Activated T-helper 1 cell treated with anti-CD3 and anti-CD28 coated beads, Interleukin-2, amount 50 U/mL, for 16 hours (primary cell): ENCODE measurements at regions not wholly inside any gene's neighbourhood (a gene's known extent, or its start where the extent isn't known, plus 50 kb on each side); places are given as distances from the start of the nearest gene placed in this dataset.
"Not testable (repeated sequence)": the region's sequence is repeated elsewhere in the genome, so short reads cannot be mapped to it uniquely, and the experiment has no call there.

Experiments
- DNase-seq, 2 donors: peaks; one replicate each; pipeline ENCODE4 v3.0.0-alpha.2; 2020; ENCODE audit warnings: low read depth in 1 of 2, low spot score in 1 of 2

DNA sequence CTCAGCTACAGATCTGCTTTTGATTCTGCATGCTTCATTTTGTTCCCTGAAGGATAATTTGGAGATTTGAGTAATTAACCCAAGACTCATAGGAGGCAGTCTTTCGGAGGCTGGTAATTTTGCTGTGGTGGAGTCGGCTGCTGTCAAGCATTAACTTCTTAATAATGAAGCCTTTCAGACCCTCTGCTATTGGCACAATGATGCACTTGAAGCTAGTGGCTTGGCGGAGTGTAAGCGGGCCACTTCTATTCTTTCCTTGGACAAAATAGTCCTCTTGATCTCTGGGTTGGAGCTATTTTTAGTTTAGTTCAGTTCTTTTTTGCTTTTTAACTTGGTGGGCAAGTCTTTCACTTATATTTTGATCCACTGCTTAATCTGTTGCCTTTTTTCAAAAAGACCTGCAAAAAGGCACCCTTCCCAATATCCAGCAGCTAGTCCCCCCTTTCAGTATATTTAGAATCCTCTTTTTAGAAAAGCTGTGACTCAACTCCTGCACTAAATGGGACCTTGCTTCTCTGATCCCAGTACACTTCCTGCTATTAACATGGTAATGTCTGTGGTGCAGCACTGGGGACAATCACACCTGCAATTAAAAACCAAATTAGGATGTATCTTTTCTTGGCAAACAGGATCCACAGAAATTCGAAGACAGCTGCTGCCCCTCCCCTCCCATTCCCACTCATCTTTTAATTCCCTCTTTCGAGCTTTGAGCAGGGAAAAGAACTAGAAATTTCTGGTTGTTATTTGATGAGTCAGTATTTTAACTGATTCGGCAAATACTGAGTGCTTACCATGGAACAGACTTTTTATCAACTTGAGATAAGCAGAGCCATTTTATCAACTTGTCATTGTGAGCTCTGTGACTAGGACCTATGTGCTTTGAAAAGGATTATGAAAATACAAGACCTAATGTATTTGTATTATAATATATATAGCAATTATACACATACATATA, 169.4 kb upstream of the ANKRD55 start:
- DNase-seq: no peak

- not testable (repeated sequence) for DNase-seq
These were observed 164.7 kb upstream of the ANKRD55 start for GRCh38 chr5:56397796-56398195.

DNA sequence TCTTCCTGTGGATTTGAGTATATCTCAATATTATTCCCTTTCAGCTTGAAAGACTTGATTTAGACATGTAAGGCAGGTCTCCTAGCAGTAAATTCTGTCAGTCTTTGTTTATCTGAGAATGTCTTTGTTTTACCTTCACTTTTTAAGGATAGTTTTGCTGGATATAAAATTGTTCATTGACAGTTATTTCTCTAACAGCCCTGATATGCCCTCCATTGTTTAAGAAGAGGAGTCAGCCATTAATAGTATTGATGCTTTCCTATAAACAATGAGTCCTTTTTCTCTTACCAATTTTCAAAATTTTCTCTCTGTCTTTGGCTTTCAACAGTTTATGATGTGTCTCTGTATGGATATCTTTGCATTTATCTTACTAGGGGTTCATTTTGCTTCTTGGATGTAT, 163.5 kb upstream of the ANKRD55 start:
- DNase-seq: no peak

GRCh38 chr5:56389261-56389660, 156.1 kb upstream of the ANKRD55 start:
- no peak for DNase-seq

- DNase-seq: no peak
These were observed 155.3 kb upstream of the ANKRD55 start for GRCh38 chr5:56388229-56388985.

- DNase-seq: no peak
These were observed 152.9 kb upstream of the ANKRD55 start for GRCh38 chr5:56386046-56386445.

- DNase-seq: no peak
These were observed 151.1 kb upstream of the ANKRD55 start for GRCh38 chr5:56384186-56384585.

DNA sequence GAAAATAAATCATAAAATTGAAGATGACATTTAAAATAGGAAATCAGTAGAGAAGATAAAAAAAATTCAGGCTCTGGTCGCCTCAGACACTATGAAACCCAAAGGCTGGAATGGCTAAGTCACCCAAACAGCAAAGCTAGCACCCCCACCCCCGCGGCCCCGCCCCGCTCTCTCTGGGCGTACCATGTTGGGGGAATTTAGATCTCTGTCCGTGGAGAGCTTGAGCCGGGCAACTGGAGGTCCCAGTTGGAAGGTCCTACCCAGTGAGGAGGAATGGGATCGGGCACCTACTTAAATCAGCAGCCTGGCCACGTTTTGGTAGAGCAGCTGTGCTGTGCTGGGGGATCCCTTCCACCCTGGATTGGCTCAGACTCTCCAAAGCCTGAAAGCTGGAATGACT, 150.6 kb upstream of the ANKRD55 start:
- DNase-seq: no peak

DNA sequence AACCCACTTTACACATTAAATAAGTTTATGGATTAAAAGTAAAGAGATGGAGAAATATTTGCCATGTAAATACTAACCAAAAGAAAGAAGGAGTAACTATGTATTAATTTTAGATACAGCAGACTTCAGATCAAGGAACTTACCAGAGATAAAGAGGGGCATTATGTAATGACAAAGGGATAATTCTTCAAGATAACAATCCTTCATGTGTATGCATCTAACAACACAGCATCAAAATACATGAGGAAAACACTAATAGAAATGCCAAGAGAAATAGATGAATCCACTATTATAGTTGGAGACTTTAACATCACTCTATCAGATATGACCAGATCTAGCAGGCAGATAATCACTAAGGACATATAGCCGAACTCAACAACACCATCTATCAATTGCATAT, 149.8 kb upstream of the ANKRD55 start:
- no peak for DNase-seq

- no peak for DNase-seq
These were observed 144.4 kb upstream of the ANKRD55 start for GRCh38 chr5:56377573-56377972.

DNA sequence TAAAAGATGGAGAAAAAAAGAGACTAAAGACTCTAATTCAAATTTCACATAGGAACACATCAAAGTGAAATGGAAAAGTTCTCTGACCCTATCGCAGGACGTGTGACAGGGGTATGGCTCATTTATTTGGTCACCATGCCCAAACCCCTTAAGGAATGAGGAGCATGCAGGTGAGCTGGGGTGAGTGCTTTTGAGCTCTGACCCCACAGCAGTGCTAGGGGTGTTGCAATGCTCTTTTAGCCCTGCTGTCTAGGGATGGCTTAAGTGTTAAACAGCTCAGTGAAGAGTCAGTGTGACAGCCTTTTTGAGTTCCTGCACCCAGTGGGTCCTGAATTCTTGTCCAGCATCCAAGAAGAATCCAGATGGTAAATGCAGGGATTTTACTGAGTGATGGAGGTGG, 143.0 kb upstream of the ANKRD55 start:
- DNase-seq: no peak

- DNase-seq: no peak
These were observed 141.9 kb upstream of the ANKRD55 start for GRCh38 chr5:56375011-56375410.

DNA sequence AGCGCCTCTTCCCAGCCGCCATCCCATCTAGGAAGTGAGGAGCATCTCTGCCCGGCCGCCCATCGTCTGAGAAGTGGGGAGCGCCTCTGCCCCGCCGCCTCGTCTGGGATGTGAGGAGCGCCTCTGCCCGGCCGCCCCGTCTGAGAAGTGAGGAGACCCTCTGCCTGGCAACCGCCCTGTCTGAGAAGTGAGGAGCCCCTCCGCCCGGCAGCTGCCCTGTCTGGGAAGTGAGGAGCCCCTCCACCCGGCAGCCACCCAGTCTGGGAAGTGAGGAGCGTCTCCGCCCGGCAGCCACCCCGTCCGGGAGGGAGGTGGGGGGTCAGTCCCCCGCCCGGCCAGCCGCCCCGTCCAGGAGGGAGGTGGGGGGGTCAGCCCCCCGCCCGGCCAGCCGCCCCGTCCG, 139.4 kb upstream of the ANKRD55 start:
- DNase-seq: not testable (repeated sequence)

GRCh38 chr5:56369361-56369811, 136.3 kb upstream of the ANKRD55 start:
- no peak for DNase-seq

- DNase-seq: no peak
These were observed 134.6 kb upstream of the ANKRD55 start for GRCh38 chr5:56367748-56368147.

- DNase-seq: no peak
These were observed 133.9 kb upstream of the ANKRD55 start for GRCh38 chr5:56366986-56367385.

DNA sequence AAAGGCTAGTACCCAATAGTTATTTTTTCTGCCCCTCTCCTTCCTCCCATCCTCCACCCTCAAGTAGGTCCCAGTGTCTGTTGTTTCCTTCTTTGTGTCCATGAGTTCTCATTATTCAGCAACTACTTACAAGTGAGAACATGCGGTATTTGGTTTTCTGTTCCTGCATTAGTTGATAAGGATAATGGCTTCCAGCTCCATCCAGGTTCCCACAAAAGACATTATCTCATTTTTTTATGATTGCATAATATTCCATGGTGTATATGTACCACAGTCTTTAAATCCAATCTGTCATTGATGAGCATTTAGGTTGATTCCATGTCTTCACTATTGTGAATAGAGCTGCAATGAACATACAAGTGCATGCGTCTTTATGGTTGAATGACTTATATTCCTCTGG, 128.3 kb upstream of the ANKRD55 start:
- DNase-seq: no peak

GRCh38 chr5:56360816-56361215, 127.7 kb upstream of the ANKRD55 start:
- no peak for DNase-seq

GRCh38 chr5:56359809-56360685, 126.9 kb upstream of the ANKRD55 start:
- DNase-seq: no peak

- DNase-seq: no peak
These were observed 125.9 kb upstream of the ANKRD55 start for GRCh38 chr5:56358703-56359681.
